HG03039 (cell line): ENCODE measurements at regions not wholly inside any gene's neighbourhood (a gene's known extent, or its start where the extent isn't known, plus 50 kb on each side); places are given as distances from the start of the nearest gene placed in this dataset.

Source experiments
- ATAC-seq: cut with Tn5 transposase; IDR thresholded peaks from one replicate; pipeline ENCODE4 v1.9.1; 2021; ENCODE audit warnings: mild to moderate bottlenecking, moderate library complexity; ENCODE audit not compliant: unreplicated experiment

DNA sequence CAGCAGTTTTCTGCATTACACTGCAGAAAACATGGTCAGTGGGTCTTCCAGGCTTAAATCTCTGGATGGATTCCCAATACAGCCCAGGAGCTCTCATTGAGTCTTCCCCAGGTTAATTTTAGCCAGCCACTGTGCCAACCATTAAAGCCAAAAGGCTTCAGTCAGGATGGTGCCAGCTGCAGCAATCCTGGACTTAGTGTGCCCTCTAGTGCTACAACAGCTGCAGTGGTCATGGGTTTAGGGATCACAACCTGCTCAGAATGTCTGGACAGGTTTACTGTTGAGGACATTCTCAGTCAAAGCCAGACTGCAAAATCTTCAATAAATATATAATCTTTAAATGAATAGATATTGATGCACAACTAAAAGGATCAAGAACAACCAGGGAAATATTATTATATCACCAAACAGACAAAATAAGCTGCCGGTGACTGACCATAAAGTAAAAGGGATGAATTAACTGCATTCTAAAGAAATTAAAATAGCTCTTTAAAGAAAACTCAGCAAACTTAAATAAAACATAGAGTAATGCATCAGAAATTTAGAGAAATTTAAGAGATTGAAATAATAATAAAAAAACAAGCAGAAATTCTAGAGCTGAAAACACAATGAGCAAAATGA is 639.9 kb downstream of the SPOCK3 start:
- ATAC-seq = peak; percentile 65

DNA sequence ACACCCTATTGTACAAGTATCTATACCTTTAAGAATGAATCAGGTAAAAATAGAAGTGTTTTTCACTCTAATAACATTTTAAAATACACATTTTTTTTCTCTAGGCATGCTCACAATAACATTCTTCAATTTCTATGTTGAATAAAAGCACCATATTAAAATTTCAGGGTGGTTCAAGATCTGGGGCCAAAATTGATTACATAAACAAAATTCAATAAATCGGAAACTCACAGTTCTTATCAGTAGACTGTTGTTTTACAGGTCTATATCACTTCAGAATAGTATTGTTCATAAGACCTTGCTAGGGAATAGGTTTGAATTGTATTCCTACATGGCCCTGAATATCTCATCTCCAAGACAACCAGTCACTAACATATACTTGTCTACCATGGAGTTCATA is 634.0 kb downstream of the SPOCK3 start:
- no peak for ATAC-seq

- ATAC-seq = no peak
Measured at GRCh38 chr4:166602068-166602467, 632.2 kb downstream of the SPOCK3 start.

GRCh38 chr4:166622425-166622977 is 611.8 kb downstream of the SPOCK3 start:
- ATAC-seq = no peak

GRCh38 chr4:166625018-166625637 is 609.2 kb downstream of the SPOCK3 start:
- ATAC-seq = no peak

DNA sequence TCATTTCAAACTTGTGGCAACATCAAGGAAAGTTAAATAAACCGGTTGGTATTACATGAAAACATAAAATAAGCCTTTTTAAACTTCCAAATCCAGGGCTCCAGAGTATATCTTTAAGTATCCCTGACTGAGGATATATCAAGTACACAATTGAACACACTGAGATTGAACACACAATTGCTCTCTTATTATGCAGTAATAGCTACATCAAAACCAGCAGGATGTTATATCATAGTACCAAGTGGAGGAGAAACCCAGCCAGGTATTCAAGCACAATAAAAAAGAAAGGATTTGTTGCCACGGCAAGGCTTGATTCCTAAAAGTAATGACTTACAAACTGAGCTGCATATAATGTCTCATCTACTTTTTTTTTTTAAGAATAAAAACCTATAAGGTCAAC is 605.8 kb downstream of the SPOCK3 start:
- no peak for ATAC-seq

GRCh38 chr4:166635367-166635766 is 598.9 kb downstream of the SPOCK3 start:
- no peak for ATAC-seq

DNA sequence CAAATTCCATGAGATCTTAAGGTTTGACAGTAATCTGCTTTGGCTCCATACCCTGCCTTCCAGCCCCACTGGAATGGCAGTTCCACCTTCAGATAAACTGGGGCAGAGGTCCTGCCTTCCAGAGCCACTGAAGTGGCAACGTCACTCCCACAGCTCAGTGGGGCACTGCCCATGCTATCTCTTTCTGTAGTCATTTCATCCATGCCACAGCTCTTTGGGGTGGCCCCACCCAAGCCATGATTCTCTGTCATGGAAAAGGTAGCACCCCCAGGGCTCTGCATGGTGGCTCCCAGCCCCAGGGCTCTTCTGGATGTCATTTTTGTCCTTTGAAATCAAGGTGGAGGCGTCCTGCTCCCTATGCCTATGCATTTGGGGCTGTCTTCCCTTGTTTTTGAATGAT is 596.5 kb downstream of the SPOCK3 start:
- ATAC-seq = no peak

DNA sequence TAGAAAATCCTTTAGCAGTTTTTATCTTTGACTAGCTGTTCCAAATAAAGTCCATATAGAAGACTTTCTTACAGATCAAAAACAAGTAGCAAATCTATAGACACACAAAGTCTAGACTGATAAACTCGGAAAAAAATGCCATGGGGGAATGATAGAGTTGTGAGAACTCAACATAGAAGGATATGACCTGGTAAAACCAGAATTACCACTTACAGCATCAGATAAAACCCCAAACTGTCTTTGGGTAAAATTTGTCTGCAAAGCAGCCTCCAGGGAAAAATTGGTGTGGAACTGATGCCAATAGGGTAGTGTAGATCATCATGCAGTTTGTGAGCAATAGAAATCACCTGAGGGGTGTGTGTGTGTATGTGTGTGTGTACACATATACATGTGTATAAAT is 579.1 kb downstream of the SPOCK3 start:
- ATAC-seq = no peak

- no peak for ATAC-seq
Measured at GRCh38 chr4:166655705-166656104, 578.6 kb downstream of the SPOCK3 start.

- no peak for ATAC-seq
Measured at GRCh38 chr4:166657261-166657660, 577.0 kb downstream of the SPOCK3 start.

- ATAC-seq = no peak
Measured at GRCh38 chr4:166658585-166658984, 575.7 kb downstream of the SPOCK3 start.

- peak; percentile 96 for ATAC-seq
Measured at GRCh38 chr4:166662266-166662843, 571.9 kb downstream of the SPOCK3 start.

DNA sequence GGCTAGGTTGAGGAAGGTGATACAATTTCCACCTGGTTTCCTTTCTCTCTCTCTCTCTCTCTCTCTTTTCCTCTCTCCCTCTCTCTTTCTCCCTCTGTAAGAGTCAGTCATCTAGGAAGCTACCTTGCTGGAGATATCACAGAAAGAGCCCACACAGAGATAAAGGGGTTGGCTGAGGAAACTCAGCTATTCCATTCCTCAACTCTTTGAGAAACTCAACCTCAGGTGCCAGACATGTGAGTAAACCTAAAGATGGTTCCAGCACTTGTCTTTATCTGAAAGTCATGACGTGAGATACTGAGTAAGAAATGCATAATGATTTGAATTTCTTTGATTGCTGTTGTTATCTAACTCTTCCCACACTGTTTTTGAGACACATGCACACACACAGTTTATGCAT is 564.0 kb downstream of the SPOCK3 start:
- ATAC-seq = no peak

- no peak for ATAC-seq
Measured at GRCh38 chr4:166673911-166674310, 560.4 kb downstream of the SPOCK3 start.

DNA sequence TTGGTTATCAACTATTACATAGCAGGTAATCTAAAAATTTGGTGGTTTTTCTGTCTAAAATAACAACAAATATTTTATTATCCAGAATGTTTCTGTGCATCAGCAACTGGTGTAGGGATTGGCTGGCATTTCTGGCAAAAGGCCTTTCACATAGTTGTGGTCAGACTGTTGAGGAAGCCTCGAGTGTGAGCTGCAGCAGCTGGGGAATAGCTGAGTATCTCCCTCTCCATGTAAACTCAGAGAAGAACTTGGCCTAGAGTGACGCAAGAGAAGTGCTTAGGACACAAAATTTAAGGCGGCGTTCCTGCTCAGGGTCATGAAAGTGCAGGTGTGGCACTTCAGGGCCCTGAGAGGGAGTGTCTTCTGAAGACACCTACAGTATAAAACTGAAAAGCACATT is 558.9 kb downstream of the SPOCK3 start:
- no peak for ATAC-seq

DNA sequence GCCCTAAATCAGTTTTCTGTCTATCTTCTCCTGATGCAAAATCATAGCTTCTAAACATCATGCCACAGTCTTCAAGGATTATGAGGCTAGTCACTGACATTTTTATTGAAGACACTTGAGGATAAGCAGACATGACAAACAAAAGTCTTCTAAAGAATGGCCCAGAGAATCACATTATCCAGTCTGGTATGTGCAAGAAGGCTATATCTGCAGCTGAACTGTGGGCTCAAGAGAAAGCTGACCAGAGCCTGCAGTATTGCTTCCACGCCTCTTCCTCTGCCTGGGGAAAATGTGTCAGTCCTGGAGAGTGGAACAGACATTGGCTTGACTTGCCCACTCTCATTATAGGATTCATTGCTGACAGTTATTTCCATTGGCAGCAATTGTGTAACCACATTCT is 553.5 kb downstream of the SPOCK3 start:
- no peak for ATAC-seq

DNA sequence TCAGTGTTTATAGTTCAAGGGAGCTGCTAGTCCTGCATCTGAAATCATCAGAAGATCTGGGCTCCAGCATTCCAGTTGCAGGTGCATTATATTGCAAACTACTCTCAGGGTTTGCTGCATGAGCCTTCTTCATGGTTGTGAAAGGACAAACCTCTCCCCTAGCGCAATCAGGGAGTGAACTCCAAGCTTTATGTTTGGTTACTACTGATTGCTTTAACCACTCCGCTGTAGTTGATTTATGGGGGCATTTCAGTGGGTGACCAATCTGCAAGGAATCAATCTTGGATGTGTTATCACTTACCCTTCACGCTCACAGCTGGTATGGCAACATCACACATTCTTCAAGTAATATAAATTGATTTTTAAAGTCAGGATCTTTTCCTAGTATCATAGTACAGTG is 552.1 kb downstream of the SPOCK3 start:
- ATAC-seq = no peak
